ENCODE measurements at regions not wholly inside any gene's neighbourhood (a gene's known extent, or its start where the extent isn't known, plus 50 kb on each side); places are given as distances from the start of the nearest gene placed in this dataset.
"Not testable (repeated sequence)": the region's sequence is repeated elsewhere in the genome, so short reads cannot be mapped to it uniquely, and the experiment has no call there.

GRCh38 chr11:95432714-95433503 is 201.9 kb upstream of the SESN3 start:
- DNase-seq, result no peak

GRCh38 chr11:95429376-95429907 is 198.4 kb upstream of the SESN3 start:
- no peak for DNase-seq

- DNase-seq, result no peak
These were observed 195.9 kb upstream of the SESN3 start for GRCh38 chr11:95426823-95427462.

GRCh38 chr11:95419915-95420314 is 188.9 kb upstream of the SESN3 start:
- no peak for DNase-seq

DNA sequence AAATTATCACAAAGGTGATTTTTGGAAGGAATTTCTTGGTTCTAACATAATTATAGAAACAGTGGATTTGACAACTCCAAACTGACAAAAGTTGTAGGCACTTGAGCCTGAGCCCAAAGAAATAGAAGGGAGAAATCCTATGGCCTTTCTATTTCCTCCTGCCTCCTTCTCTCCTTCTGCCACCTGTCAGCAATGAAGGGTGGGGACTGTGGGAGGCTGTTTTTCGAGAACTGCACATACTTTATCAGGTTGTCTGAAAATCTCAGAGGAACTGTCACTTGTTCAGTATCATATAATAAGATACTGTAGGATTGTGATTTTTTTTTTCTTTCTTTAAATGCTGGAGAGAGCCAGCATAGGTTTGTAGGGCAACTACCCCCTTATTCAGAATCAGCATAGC is 187.9 kb upstream of the SESN3 start:
- DNase-seq, result no peak

GRCh38 chr11:95417832-95418231 is 186.8 kb upstream of the SESN3 start:
- DNase-seq, result no peak

DNA sequence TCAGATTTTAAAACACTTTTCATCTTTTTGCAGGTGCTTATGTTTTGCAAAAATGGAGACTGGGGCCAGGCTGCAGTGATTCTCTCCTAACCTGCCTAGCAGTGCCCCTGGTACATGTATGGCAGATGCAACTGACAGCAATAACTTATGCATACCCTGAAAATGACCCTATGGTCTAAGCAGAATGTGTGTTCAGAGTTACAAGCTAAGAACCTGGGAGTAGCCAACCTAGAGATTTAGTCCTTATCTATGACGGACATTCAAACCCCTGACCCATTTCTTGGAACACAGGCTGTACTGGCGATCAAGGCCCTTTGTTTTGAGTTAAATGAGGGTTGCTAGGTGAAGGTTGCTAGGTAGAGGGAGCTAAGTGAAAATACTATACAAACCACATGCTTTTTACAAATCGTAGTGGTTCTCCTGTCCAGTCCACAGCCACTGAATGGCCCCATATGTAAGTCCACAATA is 184.9 kb upstream of the SESN3 start:
- DNase-seq, result no peak

DNA sequence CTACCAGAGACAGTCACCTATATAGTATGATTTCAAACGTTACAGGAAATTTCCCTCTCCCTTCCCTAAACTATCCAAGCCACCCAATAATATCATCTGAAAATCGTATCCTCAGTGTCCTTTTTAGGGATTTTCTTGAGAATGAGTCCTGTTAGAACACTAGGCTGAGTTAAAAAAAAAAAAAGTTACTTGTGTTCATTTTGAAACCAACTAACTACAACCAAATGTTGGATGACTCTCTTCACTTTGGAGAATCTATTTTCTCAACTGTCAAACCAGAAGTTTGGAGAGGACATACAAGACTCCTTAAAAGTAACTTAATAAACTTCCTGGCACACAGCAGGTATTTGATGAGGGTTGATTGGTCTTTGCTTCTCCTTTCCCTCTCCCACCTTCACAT is 183.2 kb upstream of the SESN3 start:
- no peak for DNase-seq

GRCh38 chr11:95413761-95414160 is 182.8 kb upstream of the SESN3 start:
- DNase-seq, result no peak

GRCh38 chr11:95413021-95413420 is 182.0 kb upstream of the SESN3 start:
- no peak for DNase-seq

GRCh38 chr11:95412074-95412473 is 181.1 kb upstream of the SESN3 start:
- DNase-seq, result no peak

GRCh38 chr11:95410707-95411106 is 179.7 kb upstream of the SESN3 start:
- not testable (repeated sequence) for DNase-seq

GRCh38 chr11:95406271-95406670 is 175.3 kb upstream of the SESN3 start:
- no peak for DNase-seq

- DNase-seq, result no peak
These were observed 173.4 kb upstream of the SESN3 start for GRCh38 chr11:95404370-95404769.

- DNase-seq, result no peak
These were observed 167.6 kb upstream of the SESN3 start for GRCh38 chr11:95398437-95399112.

GRCh38 chr11:95392644-95393043 is 161.6 kb upstream of the SESN3 start:
- no peak for DNase-seq

DNA sequence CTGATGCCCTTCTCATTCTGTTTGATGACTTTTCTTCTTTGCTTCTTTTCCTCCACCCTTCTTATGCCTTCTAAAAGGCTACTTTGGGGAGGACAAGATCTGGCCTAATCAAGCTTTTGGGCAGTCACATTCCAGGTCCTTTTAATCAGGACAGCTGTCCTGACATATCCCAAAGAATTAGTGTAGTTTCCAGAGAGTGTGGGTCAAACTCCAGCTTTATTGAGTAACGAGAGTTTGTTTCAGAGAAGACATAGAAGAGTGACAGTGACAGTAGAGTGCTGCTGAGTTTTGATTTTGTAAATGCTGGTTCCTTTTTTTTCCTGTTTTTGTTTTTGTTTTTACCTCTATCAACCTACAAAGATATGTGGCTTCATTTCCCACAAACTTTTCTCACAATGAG is 158.4 kb upstream of the SESN3 start:
- no peak for DNase-seq

- DNase-seq, result no peak
These were observed 157.1 kb upstream of the SESN3 start for GRCh38 chr11:95388086-95388485.

- no peak for DNase-seq
These were observed 156.3 kb upstream of the SESN3 start for GRCh38 chr11:95387325-95387724.

- DNase-seq, result no peak
These were observed 154.6 kb upstream of the SESN3 start for GRCh38 chr11:95385577-95385976.

DNA sequence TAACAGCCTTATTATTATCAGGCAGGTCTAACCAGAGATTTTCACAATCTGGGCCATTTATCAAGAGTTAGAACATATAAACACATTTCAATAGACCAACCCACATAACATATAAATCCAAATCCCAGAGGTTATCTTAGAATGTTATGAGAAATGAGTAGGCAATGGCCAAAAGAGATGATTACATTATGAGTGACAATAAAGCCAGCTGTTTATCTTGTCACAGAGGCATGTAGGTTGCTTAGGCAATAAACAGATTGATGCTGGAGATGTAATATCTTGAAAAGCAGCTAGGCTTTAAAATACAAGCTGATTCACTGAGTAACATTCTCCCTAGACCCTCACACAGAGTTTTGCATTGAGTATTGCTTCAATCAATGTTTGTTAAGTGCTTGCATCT is 148.5 kb upstream of the SESN3 start:
- no peak for DNase-seq

DNA sequence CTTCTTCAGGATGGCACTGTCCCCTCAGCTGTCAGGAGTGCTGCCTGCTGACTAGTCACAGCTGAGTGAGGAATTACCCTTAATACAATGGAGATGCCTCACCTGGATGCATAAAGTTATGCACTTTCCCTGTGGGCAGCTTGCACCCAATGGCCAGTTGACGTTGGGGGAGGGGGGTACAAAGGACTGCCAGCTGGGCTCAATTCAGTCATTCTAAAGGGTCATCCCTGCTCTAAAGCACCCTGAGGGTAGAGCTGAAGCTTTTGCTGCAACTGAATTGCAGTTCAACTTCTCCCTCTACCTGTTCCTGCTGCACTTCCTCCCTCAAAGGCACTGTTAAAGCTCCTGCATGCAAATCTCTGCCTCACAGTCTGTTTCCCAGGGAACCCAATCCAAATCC is 147.8 kb upstream of the SESN3 start:
- DNase-seq, result no peak

GRCh38 chr11:95378111-95378510 is 147.1 kb upstream of the SESN3 start:
- no peak for DNase-seq

DNA sequence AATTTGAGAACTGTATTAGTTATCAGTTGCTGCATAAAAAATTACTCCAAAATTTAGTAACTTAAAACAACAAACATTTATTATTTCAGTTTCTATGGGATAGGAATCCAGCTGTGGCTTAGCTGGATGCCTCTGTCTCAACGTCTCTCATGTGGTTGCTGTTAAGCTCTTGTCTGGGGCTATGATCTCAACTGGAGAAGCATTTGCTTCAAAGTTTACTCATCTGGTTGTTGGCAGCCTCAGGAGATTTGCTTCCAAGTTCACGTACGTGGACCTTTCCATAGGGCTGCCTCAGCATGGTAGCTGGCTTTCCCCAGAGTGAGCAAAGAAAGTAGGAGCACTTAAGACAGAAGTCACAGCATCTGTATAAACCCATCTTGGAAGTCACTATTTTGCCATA is 144.9 kb upstream of the SESN3 start:
- DNase-seq, result no peak
